KG1 (cell line): ENCODE measurements at regions not wholly inside any gene's neighbourhood (a gene's known extent, or its start where the extent isn't known, plus 50 kb on each side); places are given as distances from the start of the nearest gene placed in this dataset.
"Not testable (repeated sequence)": the region's sequence is repeated elsewhere in the genome, so short reads cannot be mapped to it uniquely, and the experiment has no call there.

ENCODE experiments used
- DNase-seq: peaks from one replicate; lab custom pipeline; 2025; lab: John Stamatoyannopoulos, UW

DNA sequence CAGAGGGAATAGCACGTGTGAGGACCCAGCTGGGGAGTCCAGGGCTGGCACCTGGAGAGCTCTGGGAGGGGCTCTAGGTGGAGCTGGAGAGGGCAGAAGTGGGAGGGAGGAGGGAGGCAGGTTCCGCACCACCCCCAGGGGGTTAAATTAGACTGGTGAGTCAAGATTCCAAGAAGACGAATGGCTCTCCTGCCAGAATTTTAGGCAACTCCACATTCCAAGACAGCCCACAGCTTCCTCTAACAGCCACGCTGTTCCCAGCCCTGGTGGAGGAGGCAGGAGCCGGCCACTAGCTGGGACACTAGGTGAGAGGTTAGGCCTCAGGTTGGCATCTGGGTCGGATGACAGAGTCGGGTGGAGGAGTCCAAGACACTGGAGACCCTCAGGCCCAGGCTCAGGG, 60.2 kb downstream of the TFAP2C start:
- no peak for DNase-seq

DNA sequence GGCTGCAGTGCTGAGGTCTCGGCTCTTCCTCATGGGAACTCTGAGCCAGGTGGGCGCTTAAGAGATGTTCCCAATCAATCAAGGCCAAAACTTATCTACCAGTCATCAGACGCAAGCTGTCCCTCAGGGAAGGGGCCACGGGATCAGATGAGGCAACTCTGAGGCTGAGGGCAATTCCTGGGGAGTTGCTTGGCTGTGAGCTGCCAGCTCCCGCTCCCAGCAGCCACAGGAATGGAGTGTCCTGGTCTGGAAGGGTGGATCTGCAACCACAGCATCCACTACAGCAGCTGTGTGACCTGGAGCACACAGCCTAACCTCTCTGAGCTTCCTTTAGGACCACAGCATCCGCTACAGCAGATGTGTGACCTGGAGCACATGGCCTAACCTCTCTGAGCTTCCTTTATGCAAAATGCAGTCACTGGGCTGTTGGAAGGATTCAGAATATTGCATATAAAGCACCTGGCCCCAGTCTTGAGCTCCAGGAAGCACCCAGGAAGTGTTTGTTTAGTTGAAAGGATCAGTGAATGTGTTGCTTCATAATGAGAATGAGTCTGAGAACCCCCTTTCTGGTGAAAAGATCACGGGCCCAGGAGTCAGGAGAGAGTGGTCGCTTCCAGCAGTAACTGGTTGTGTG, 60.9 kb downstream of the TFAP2C start:
- no peak for DNase-seq

DNA sequence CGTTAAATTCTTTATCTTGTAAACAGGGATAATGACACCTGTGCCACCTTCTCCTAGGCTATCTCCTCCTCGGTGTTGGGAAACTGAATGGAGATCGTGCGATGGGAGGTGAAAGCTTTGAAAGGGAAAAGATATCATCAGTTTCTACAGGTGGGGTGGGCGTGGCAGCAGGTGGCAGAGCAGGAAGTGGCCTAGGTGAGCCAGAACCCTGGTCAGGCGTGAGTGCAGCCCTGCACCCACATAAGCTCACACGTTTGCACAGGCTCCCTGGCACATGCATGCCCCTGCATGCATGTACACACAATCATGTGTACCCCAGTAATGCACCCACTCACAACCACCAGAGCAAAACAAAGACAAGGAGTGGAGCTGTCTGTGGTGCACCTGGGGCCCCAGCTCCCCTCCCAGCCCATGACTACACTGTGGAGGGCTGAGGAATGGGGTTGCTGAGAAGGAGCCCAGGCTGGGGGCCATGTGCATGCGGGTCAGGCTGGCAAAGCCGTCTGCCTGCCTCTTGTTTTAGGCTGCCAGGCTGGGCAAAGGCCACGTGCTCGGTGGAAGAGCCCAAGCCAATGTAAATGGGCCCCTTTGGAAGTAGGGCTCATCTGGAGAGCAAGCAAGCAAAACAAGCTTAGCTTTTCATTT, 61.5 kb downstream of the TFAP2C start:
- no peak for DNase-seq

DNA sequence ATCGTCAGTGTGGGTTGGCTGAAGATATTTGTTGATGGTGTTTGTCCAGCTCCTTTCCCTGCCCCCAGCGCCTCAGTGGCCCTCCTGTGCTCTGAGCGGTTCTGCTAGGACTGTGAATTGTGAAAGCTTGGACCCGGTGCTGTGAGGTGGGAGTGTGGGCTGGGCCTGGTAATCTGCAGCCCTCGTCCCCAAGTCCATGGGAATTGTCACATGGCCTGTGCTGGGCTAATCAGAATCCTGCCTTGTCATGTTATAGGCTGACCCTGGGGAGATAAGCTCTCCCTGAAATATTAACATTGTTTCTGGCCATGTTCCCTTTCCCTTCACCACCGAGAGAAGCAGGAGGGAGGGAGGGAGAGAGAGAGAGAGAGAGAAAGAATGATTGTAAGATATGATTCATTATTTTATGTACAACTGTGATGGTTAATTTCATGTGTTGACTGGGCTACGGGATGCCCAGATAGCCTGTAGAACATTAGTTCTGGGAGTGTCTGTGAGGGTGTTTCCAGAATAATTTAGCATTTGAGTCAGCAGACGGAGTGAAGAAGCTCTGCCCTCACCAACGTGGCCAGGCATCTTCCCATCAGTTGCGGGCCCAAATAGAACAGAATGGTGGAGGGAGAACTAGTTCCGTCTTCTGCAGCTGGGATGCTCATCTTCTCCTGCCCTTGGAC, 62.4 kb downstream of the TFAP2C start:
- DNase-seq, result no peak

DNA sequence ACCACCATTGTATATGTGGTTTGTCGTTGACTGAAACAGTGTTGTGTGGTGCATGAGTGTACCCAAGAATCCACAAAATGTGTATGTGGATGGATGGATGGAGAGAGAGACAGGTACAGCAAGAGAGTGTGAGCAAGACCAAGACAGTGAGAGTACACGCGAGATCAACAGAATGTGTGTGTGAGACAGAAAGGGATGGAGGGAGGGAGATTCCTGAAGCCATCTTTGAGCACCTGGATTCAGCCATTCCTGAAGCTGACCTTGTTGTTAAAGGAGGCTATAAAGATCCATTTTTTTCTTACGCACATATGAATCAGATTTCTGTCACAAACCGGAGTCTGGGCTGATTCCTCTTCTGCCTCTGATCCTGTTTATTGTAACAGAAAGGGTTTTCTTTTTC, 64.1 kb downstream of the TFAP2C start:
- no peak for DNase-seq

DNA sequence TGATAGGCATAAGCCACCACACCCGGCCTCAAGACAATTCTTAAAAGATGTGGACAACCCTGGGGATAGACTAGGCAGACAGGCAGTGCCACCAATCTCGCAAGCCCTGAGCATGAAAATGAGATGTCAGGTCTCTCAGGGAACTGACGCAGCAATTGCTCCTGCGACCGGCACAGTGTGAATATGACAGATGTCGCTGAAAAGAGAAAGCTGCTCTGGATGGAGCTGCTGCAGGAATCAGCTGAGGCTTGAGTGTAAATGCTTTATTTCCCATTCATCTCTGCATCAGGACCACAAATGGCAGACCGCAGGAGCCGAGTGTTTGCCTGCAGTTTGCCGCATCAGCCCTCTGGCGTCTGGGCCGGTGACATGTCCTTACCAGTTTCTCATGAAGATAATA, 68.4 kb downstream of the TFAP2C start:
- DNase-seq, result no peak

DNA sequence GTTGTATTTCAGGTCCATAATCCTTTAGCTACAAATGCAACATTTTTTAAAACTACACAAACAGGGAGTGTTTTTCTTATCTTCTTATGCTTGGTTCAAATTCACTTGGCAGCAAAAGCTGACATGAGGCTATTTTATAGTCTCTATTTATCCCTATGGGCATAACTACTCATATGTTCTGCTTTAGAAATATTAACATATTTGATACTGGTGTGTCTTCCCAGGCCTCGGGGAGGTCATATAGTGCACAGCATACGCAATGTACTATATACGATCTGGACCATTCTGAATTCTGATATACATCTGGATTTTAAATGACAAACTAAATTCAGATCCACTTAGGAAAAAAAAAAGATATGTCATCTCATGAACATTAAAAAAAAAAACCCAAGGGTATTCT, 69.2 kb downstream of the TFAP2C start:
- no peak for DNase-seq

DNA sequence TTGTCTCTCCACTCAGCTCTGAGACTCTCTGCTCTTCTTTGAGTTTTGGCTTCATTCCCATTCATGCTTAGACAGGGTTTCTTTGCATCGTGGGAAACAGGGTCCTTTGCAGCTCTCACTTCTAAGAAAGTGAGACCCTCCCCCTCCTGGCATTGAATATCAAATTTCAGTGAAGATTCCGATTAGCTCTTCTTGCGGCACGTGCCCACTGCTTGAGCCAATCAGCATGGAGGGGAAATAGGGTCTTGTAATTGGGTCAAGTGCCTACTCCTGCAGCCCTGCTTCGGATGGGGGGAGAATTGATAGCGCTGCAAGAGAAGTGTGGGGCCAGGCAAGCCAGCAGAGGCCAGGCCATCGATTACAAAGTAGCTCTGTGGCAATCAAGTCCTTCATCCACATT, 69.6 kb downstream of the TFAP2C start:
- no peak for DNase-seq

DNA sequence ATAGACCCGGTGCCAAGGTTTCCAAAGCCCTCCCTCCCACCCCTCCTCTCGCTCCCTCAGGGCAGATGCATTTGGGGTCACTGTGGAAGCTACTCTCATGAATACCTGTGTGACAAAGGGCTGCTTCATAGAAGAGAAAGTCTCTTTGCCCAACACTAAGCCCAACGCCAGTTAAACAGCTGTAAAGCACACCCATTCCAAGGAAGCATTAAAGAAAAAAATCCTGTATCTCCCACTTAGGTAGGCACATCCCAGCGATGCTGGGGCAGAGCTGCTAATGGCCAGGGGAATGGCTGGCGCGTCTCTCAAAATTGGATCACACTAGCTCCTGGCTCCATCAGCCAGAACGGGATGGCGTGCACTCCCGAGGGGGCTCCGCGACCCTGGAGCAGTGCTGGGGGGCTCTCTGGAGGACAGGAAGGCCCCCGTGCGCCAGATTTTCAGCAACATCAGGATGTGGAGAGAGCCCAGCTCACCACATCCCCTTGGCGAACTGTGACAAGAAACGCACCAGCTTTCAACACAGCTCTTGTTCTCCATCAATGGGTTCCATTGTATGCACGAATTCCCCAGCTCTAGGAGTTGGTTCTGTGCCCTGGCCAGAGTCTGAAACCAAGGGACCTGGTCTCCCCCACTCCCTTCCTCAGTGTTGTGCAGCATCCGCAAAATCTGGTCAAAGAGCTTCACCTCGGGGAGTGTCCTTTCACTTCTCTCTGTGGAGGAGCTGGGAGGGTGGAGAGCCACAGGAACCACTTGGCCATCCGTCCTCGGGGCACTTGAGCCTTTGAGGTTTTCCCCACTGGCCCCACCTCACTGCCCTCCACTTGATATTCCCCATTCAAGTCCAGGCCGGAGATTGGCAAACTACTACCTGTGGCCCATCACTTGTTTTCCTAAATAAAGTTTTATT, 74.1 kb downstream of the TFAP2C start:
- no peak for DNase-seq

DNA sequence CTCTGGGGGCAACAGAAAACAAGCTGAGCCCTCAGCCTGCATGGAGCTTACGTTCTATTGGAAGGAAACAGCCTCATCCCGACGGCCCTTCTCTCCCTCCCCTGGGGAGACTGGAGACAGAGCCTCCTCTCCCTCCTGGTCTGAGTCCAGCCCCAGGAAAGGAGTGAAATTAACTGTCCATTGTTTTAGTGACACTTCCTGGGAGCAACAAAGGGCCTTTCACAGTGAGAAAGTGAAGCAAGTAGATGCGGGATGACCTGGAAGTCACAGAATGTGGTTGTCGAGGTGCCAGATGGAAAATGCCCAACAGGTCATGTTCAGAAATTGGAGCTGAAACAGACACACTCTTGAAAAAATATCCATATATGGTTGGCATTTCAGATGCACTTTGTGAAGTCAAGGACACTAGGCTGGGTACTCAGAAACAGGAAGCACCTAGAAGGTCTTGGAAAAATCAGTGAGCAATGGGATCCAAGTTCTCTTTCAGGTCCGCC, 77.8 kb downstream of the TFAP2C start:
- no peak for DNase-seq

DNA sequence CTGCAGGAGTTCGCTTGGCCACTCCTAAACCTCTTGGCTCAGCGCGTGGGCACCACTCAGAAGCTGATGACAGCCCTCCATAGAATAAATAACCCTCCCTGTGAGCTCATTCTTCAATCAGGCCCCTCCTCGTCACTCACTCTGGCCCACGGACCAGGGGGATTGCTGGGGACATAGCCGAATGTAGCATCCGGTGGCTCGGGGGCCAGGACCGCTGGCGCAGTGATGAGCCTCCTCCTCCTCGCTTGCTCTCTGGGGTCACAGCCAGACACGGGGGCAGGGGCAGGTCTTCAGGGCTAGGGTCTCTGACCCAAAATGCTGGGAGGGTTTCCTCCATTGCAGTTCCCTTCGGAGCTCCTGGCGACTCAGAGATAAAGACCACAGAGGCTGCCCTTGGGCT, 79.9 kb downstream of the TFAP2C start:
- no peak for DNase-seq

DNA sequence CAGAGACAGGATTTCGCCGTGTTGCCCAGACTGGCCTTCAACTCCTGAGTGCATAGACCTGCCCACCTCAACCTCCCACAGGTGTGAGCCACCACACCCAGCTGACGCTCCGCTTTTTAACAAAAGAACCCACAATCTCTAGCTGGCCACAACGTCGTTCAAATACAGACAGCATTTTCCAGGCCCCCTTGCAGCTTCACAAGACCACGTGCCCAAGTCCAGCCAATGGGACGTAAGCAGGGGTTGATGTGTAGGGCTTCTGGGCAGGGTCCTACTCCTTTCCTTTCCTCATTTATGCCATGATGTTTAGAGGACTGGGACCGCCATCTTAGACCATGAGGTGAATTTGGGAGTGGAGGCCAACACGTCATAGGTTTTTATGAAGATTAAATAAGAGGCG, 81.0 kb downstream of the TFAP2C start:
- no peak for DNase-seq

DNA sequence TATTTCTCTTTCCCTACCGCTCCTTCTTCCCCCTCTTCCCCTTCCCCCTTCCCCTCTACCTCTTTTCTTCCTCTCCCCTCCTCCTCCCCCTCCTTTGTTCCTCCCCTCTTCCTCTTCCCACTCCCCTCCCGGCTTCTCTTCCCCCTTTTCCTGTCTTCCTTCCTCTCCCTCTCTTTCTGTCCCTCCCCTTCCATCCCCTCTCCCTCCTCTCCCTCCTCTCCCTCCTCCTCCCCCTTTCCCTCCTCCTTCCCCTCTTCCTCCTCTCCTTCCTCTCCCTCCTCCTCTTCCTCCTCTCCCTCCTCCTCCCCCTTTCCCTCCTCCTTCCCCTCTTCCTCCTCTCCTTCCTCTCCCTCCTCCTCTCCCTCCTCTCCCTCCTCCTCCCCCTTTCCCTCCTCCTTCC, 81.5 kb downstream of the TFAP2C start:
- DNase-seq, result not testable (repeated sequence)

DNA sequence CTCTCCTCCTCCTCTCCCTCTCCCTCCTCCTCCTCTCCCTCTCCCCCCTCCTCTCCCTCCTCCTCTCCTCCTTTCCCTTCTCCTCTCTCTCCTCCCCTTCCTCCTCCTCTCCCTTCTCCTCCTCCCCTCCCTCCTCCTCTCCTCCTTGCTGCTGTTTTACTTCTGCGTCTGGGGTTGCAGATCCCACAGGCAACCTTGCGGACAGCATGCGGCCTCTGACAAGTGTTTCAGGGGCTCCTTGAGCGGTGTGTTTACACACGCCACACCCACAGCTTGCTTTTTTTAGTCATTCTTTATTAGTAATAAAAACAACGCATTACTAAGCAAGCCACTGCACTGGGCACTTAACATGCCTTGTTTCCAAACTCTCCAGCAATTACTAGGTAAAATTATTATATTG, 81.9 kb downstream of the TFAP2C start:
- DNase-seq, result no peak

DNA sequence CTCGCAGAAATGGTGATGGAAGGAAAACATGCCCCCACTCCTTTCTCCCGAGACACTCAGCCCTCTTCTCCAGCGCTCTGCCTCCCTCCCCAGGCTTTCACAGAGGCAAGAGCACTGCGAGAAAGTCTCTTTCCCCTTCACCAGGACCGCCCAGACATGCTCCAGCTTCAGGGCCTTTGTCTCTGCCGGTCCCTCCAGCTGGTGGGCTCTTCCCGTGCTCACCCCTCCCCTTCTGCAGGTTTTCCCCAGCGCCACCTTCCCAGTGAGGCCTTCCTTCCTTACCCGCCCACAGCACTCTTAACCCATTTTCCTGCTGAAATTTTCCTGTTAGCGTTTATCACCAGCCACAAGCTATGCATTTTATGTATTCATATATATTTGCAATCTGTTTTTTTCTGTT, 86.2 kb downstream of the TFAP2C start:
- no peak for DNase-seq

DNA sequence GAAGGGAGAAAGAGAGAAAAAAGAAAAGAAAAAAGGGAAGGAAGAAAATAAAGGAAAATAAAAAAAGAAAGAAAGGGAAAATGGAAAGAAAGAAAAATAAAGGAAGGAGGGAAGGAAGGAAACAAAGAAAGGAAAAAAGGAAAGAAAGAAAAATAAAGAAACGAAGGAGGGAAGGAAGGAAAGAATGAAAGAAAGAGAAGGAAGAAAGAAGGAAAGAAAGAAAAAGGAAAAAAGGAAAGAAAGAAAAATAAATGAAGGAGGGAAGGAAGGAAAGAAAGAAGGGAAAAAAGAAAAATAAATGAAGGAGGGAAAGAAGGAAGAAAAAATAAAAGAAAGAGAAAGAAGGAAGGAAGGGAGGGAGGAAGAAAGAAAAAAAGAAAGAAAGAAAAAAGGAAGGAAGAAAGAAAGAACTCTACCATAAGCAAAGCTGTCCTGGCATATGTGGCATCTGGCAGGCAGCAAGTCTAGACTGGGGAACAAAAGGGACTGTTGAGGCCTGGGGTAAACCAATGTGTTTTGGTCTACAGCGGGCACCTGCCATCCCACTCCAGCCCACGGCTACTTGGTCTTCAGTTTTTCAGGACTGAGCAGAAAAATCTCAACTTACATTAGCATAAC, 86.9 kb downstream of the TFAP2C start:
- DNase-seq, result no peak

DNA sequence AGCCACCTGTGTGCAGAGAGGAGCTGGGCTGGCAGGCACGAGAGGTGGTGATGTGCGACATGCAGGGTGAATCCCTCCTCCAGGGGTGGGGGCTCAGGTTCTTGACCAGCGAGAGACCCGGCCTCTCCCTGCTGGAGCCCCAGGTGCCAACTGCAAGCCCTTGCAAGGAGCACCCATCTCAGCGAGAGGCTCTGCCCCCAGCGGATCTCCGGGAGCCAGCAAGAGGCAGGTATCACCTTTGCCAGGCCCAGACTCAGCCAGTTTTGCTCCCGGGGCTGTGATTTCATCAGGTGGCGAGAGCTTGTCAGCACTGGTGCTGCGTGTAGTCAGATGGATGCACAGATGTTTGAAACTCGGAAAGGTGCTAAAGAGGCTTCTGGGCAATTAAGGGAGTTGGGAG, 87.7 kb downstream of the TFAP2C start:
- no peak for DNase-seq

DNA sequence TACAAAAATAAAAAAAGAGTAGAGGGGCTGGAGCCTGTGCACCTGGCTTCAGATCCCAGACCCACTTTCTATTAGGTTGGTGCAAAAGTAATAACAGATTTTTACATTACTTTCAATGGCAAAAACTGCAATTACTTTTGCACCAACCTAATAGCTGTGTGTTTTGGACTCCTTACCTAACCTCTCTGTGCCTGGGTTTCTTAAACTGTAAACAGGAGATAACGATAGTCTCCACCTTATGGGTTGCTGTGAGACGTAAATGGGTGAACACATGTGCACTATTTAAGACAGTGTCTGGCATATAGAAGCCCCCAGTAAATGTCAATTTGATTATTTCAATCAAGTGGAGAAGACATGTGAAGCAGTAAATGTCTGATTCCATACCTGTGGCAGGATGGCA, 89.7 kb downstream of the TFAP2C start:
- no peak for DNase-seq

DNA sequence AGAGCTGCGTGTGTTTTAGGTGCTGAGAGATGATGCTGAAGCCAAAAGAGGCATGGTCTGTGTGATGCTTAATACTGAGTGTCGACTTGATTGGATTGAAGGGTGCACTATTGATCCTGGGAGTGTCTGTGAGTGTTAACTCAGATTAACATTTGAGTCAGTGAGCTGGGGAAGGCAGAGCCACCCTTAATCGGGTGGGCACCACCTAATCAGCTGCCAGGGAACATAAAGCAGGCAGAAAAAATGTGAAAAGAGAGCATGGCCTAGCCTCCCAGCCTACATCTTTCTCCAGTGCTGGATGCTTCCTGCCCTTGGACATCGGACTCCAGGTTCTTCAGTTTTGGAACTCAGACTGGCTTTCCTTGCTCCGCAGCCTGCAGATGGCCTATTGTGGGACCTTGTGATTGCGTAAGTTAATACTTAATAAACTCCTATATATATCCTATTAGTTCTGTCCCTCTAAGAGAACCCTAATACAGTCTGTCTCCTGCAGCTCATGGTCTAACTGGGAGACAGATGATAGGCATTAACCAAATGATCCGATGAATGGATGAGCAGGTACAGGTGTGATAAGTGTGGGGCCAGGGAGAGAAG, 91.6 kb downstream of the TFAP2C start:
- no peak for DNase-seq

DNA sequence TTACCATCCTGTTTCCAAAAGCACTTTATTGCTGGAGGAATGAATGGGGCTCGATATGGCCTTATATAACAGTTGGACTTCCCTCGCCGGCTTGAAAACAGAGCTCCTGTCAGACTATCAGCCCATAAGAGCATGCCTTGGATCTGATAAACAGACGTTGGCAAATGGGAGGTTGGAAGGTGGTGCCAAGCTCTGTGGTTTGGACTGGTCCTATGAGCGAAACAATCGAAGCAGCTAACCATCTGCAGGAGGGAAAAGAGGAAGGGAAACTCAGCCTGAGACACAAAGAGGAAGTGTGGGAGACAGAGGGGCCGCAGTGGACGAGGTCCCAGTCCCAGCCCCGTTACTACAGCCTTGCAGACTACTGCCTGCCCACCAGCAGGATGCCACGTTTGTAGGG, 92.9 kb downstream of the TFAP2C start:
- DNase-seq, result peak; percentile 4

DNA sequence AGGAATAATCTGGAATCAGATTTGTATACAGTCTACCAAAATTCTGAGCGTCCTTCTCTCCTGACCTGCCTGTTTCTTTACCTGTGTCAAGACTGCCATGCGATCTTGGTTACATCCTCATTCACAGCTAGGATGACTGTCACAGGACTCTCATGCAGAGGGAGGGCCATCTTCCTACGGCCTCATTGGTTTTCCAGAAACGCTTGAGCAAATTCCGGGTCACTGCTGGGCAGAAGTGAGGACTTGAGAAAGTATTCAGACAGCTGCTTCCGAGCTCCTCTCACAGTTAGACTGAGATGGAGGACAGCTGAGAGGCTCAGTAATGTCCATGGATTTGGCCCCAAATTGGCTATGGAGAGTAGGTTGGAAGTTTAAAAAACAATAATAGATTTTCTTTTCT, 94.2 kb downstream of the TFAP2C start:
- DNase-seq, result no peak
